ENCODE measurements at regions not wholly inside any gene's neighbourhood (a gene's known extent, or its start where the extent isn't known, plus 50 kb on each side); places are given as distances from the start of the nearest gene placed in this dataset.

DNA sequence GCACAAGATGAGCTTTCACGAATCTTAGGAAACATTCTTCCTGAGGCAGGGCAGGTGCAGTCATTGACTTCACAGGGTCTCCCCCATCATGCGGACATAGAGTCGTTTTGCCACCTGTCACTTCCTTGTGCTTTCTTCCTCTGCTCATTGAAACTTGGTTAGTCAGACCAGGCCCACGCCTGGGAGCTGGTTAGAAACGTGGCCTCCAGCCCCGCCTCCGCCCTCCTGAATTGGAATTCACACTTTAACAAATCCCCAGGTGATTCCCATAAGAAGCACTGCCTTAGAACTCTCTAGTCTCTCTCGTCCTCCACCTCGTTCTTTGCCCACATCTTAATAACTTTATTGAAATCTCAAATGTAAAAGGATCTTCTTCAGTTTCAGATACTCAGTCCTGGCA is 265.5 kb upstream of the FZD8 start:
- TF ChIP-seq EZH2 (IDR thresholded peaks at IDR 0.05; ENCODE audit: borderline replicate concordance, low read depth, low read length, poor library complexity, severe bottlenecking), result no peak
- TF ChIP-seq, protein P1, sequence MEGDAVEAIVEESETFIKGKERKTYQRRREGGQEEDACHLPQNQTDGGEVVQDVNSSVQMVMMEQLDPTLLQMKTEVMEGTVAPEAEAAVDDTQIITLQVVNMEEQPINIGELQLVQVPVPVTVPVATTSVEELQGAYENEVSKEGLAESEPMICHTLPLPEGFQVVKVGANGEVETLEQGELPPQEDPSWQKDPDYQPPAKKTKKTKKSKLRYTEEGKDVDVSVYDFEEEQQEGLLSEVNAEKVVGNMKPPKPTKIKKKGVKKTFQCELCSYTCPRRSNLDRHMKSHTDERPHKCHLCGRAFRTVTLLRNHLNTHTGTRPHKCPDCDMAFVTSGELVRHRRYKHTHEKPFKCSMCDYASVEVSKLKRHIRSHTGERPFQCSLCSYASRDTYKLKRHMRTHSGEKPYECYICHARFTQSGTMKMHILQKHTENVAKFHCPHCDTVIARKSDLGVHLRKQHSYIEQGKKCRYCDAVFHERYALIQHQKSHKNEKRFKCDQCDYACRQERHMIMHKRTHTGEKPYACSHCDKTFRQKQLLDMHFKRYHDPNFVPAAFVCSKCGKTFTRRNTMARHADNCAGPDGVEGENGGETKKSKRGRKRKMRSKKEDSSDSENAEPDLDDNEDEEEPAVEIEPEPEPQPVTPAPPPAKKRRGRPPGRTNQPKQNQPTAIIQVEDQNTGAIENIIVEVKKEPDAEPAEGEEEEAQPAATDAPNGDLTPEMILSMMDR (conservative IDR thresholded peaks at IDR 0.05; ENCODE audit: low read depth, low read length), result no peak

All from A673 (cell line).